ENCODE measurements at regions not wholly inside any gene's neighbourhood (a gene's known extent, or its start where the extent isn't known, plus 50 kb on each side); places are given as distances from the start of the nearest gene placed in this dataset.

GRCh38 chr9:78863531-78863930 lies 566.6 kb downstream of the PSAT1 start:
- Histone ChIP-seq H3K27me3 (ENCODE audit: control insufficient read depth, insufficient read depth, low read length) (no peaks in the 10 kb centered on the region), H3K36me3 (ENCODE audit: control insufficient read depth, insufficient read depth, low read length) (no peaks in the 10 kb centered on the region), H3K4me3 (ENCODE audit: low read depth, low read length) (no peak overlapping the region)
- no peak for DNase-seq (ENCODE audit: low read depth)
- TF ChIP-seq CTCF (IDR thresholded peaks at IDR 0.05; ENCODE audit: insufficient read depth, low read length, poor library complexity, severe bottlenecking), result no peak

GRCh38 chr9:78865737-78866136 lies 568.8 kb downstream of the PSAT1 start:
- Histone ChIP-seq H3K36me3 (ENCODE audit: control insufficient read depth, insufficient read depth, low read length) (no peaks in the 10 kb centered on the region), H3K4me3 (ENCODE audit: low read depth, low read length) (no peak overlapping the region), H3K27me3 (ENCODE audit: control insufficient read depth, insufficient read depth, low read length) (no peaks in the 10 kb centered on the region)
- TF ChIP-seq CTCF (IDR thresholded peaks at IDR 0.05; ENCODE audit: insufficient read depth, low read length, poor library complexity, severe bottlenecking), result no peak
- DNase-seq (ENCODE audit: low read depth), result no peak

- TF ChIP-seq CTCF (IDR thresholded peaks at IDR 0.05; ENCODE audit: insufficient read depth, low read length, poor library complexity, severe bottlenecking), result no peak
- Histone ChIP-seq H3K4me3 (ENCODE audit: low read depth, low read length) (no peak overlapping the region), H3K27me3 (ENCODE audit: control insufficient read depth, insufficient read depth, low read length) (no peaks in the 10 kb centered on the region), H3K36me3 (ENCODE audit: control insufficient read depth, insufficient read depth, low read length) (no peaks in the 10 kb centered on the region)
- DNase-seq (ENCODE audit: low read depth), result peak; percentile 73
Observed at GRCh38 chr9:78866207-78867132, 569.5 kb downstream of the PSAT1 start.

- DNase-seq (ENCODE audit: low read depth), result no peak
- TF ChIP-seq CTCF (IDR thresholded peaks at IDR 0.05; ENCODE audit: insufficient read depth, low read length, poor library complexity, severe bottlenecking), result no peak
- no peaks in the 10 kb centered on the region for H3K36me3 ChIP-seq (ENCODE audit: control insufficient read depth, insufficient read depth, low read length)
Observed at GRCh38 chr9:78871086-78871451, 574.1 kb downstream of the PSAT1 start.

GRCh38 chr9:78871452-78872331 lies 574.8 kb downstream of the PSAT1 start:
- peak; percentile 70 for DNase-seq (ENCODE audit: low read depth)
- TF ChIP-seq CTCF (IDR thresholded peaks at IDR 0.05; ENCODE audit: insufficient read depth, low read length, poor library complexity, severe bottlenecking), result no peak
- Histone ChIP-seq H3K36me3 (ENCODE audit: control insufficient read depth, insufficient read depth, low read length) (no peaks in the 10 kb centered on the region), H3K4me3 (ENCODE audit: low read depth, low read length) (no peak overlapping the region), H3K27me3 (ENCODE audit: control insufficient read depth, insufficient read depth, low read length) (no peaks in the 10 kb centered on the region)

More at GRCh38 chr9:78871086-78871451, 574.1 kb downstream of the PSAT1 start:
- Histone ChIP-seq H3K4me3 (ENCODE audit: low read depth, low read length) (no peak overlapping the region), H3K27me3 (ENCODE audit: control insufficient read depth, insufficient read depth, low read length) (no peaks in the 10 kb centered on the region)
